ENCODE measurements at regions not wholly inside any gene's neighbourhood (a gene's known extent, or its start where the extent isn't known, plus 50 kb on each side); places are given as distances from the start of the nearest gene placed in this dataset.

GRCh38 chr2:216763396-216763795 is 68.0 kb upstream of the IGFBP5 start:
- intact Hi-C loops (cut with micrococcal nuclease) = no loop called here
- ChIA-PET CTCF (no interaction called here), POLR2A (no interaction called here)
- H2AFZ ChIP-seq (ENCODE audit: insufficient read depth, low read depth, low read length, poor library complexity, severe bottlenecking) = no peak overlapping the region
- no peak overlapping the region for H3K27ac Mint-ChIP-seq
- no peak overlapping the region for H3K4me3 Mint-ChIP-seq
- H3K9me3 Mint-ChIP-seq (ENCODE audit: insufficient read depth) = no peaks in the 10 kb centered on the region
- no peak overlapping the region for H3K9ac ChIP-seq (ENCODE audit: low read length)
- ATAC-seq (ENCODE audit: low read depth) (no peak), DNase-seq (no peak)
- TF ChIP-seq EZH2 (IDR thresholded peaks at IDR 0.05; ENCODE audit: borderline replicate concordance, insufficient read depth, low read depth, low read length, poor library complexity, severe bottlenecking) (no peak), CTCF (IDR thresholded peaks at IDR 0.05) (no peak)
- H4K20me1 ChIP-seq (ENCODE audit: control insufficient read depth, insufficient read depth, low read length, poor library complexity, severe bottlenecking) = no peaks in the 10 kb centered on the region
- no peaks in the 10 kb centered on the region for H3K4me1 Mint-ChIP-seq
- H3K27me3 Mint-ChIP-seq = peaks cover 22% of the 10 kb centered on the region
- no peak overlapping the region for H3K27ac ChIP-seq (ENCODE audit: low read length in 2 of 2)
- H3K79me2 ChIP-seq (ENCODE audit: control insufficient read depth, insufficient read depth, low read length) = no peaks in the 10 kb centered on the region
- H3K4me3 ChIP-seq (ENCODE audit: control extremely low read depth in 1 of 5, extremely low read depth in 1 of 5, insufficient read depth in 1 of 5, low read depth in 2 of 5, low read length in 4 of 5) = no peak overlapping the region
- H3K27me3 ChIP-seq (replicated peaks in 1 of 4; ENCODE audit: control extremely low read depth in 1 of 4, control insufficient read depth in 3 of 4, insufficient read depth in 4 of 4, low read length in 3 of 4) = peaks cover 0 to 3% (median 0%) of the 10 kb centered on the region in 4 experiments
- H3K4me1 ChIP-seq (ENCODE audit: control insufficient read depth in 2 of 2, insufficient read depth in 2 of 2, low read length in 2 of 2) = no peaks in the 10 kb centered on the region
- no peaks in the 10 kb centered on the region for H3K36me3 ChIP-seq (replicated peaks in 1 of 2; ENCODE audit: control extremely low read depth in 1 of 2, control insufficient read depth in 1 of 2, extremely low read depth in 1 of 2, insufficient read depth in 2 of 2, low read length in 1 of 2)
- no peak overlapping the region for H3K4me2 ChIP-seq (replicated peaks; ENCODE audit: low read depth, low read length, poor library complexity, severe bottlenecking)
- no peaks in the 10 kb centered on the region for H3K9me3 ChIP-seq (ENCODE audit: control extremely low read depth in 1 of 3, control insufficient read depth in 2 of 3, insufficient read depth in 1 of 3, low read length in 2 of 3)

GRCh38 chr2:216761809-216762208 is 66.5 kb upstream of the IGFBP5 start:
- Histone ChIP-seq H3K4me3 (ENCODE audit: control extremely low read depth in 1 of 5, extremely low read depth in 1 of 5, insufficient read depth in 1 of 5, low read depth in 2 of 5, low read length in 4 of 5) (no peak overlapping the region), H3K27ac (ENCODE audit: low read length in 2 of 2) (no peak overlapping the region), H3K9me3 (ENCODE audit: control extremely low read depth in 1 of 3, control insufficient read depth in 2 of 3, insufficient read depth in 1 of 3, low read length in 2 of 3) (no peaks in the 10 kb centered on the region), H3K9ac (ENCODE audit: low read length) (no peak overlapping the region), H3K4me1 (ENCODE audit: control insufficient read depth in 2 of 2, insufficient read depth in 2 of 2, low read length in 2 of 2) (no peaks in the 10 kb centered on the region), H3K36me3 (replicated peaks in 1 of 2; ENCODE audit: control extremely low read depth in 1 of 2, control insufficient read depth in 1 of 2, extremely low read depth in 1 of 2, insufficient read depth in 2 of 2, low read length in 1 of 2) (no peaks in the 10 kb centered on the region), H2AFZ (ENCODE audit: insufficient read depth, low read depth, low read length, poor library complexity, severe bottlenecking) (no peak overlapping the region), H3K79me2 (ENCODE audit: control insufficient read depth, insufficient read depth, low read length) (no peaks in the 10 kb centered on the region), H3K4me2 (replicated peaks; ENCODE audit: low read depth, low read length, poor library complexity, severe bottlenecking) (no peak overlapping the region), H3K27me3 (replicated peaks in 1 of 4; ENCODE audit: control extremely low read depth in 1 of 4, control insufficient read depth in 3 of 4, insufficient read depth in 4 of 4, low read length in 3 of 4) (no peaks in the 10 kb centered on the region), H4K20me1 (ENCODE audit: control insufficient read depth, insufficient read depth, low read length, poor library complexity, severe bottlenecking) (no peaks in the 10 kb centered on the region)
- no peak for DNase-seq
- ChIA-PET CTCF (no interaction called here), POLR2A (no interaction called here)
- no peak overlapping the region for H3K27ac Mint-ChIP-seq
- H3K27me3 Mint-ChIP-seq = peaks cover 18% of the 10 kb centered on the region
- 80% methylated on average over 1 of the region's 3 CpGs for WGBS (ENCODE audit: insufficient coverage)
- H3K4me3 Mint-ChIP-seq = no peak overlapping the region
- intact Hi-C loops (cut with micrococcal nuclease) = no loop called here
- no peak for ATAC-seq (ENCODE audit: low read depth)
- no peaks in the 10 kb centered on the region for H3K4me1 Mint-ChIP-seq
- TF ChIP-seq EZH2 (IDR thresholded peaks at IDR 0.05; ENCODE audit: borderline replicate concordance, insufficient read depth, low read depth, low read length, poor library complexity, severe bottlenecking) (no peak), CTCF (IDR thresholded peaks at IDR 0.05) (no peak)
- H3K9me3 Mint-ChIP-seq (ENCODE audit: insufficient read depth) = no peaks in the 10 kb centered on the region

Data from B cell (primary cell).